ENCODE measurements at regions not wholly inside any gene's neighbourhood (a gene's known extent, or its start where the extent isn't known, plus 50 kb on each side); places are given as distances from the start of the nearest gene placed in this dataset.

DNA sequence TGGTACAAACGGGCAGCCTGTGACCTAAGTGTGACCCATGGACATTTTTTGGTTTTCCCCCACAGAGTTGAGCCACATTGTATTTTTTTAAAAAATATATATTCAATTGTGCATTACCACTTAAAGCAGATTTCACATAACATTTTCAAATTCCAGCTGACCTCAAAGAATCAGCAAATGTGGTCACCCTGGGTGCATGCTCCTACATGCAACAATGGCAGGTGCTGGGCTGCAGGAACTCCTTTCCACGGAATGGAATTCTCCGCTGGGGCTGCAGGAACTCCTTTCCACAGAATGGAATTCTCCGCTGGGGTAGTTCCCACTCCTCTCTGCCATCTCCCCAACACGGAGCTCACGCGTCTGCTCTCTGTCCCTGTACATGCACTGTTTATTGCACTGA is 68.7 kb downstream of the MAP10 start:
- H3K9me3 ChIP-seq: no peaks in the 10 kb centered on the region
- no peaks in the 10 kb centered on the region for H3K36me3 ChIP-seq (replicated peaks in 1 of 2; ENCODE audit: control insufficient read depth in 1 of 2, insufficient read depth in 2 of 2, low read length in 1 of 2)
- no peaks in the 10 kb centered on the region for H3K9me2 ChIP-seq
- H3F3A ChIP-seq (replicated peaks; ENCODE audit: insufficient read depth): no peaks in the 10 kb centered on the region
- H3K27ac ChIP-seq (ENCODE audit: low read depth in 2 of 2, low read length in 1 of 2): no peak overlapping the region
- no peaks in the 10 kb centered on the region for H3K79me2 ChIP-seq (ENCODE audit: insufficient read depth)
- WGBS (ENCODE audit: low lambda C conversion rate): 84% methylated on average over 7 of the region's 7 CpGs
- H3K9ac ChIP-seq: no peak overlapping the region
- no peak for TF ChIP-seq TAF1 (IDR thresholded peaks at IDR 0.05; ENCODE audit: borderline replicate concordance, low read depth, low read length)
- no peak for TF ChIP-seq CHD2 (IDR thresholded peaks at IDR 0.05; ENCODE audit: low read length, partially characterized antibody)
- TF ChIP-seq MXI1 (IDR thresholded peaks at IDR 0.05; ENCODE audit: low read depth, low read length): no peak
- no peak for TF ChIP-seq SMC3 (IDR thresholded peaks at IDR 0.05; ENCODE audit: low read depth, low read length)
- TF ChIP-seq, protein P1, sequence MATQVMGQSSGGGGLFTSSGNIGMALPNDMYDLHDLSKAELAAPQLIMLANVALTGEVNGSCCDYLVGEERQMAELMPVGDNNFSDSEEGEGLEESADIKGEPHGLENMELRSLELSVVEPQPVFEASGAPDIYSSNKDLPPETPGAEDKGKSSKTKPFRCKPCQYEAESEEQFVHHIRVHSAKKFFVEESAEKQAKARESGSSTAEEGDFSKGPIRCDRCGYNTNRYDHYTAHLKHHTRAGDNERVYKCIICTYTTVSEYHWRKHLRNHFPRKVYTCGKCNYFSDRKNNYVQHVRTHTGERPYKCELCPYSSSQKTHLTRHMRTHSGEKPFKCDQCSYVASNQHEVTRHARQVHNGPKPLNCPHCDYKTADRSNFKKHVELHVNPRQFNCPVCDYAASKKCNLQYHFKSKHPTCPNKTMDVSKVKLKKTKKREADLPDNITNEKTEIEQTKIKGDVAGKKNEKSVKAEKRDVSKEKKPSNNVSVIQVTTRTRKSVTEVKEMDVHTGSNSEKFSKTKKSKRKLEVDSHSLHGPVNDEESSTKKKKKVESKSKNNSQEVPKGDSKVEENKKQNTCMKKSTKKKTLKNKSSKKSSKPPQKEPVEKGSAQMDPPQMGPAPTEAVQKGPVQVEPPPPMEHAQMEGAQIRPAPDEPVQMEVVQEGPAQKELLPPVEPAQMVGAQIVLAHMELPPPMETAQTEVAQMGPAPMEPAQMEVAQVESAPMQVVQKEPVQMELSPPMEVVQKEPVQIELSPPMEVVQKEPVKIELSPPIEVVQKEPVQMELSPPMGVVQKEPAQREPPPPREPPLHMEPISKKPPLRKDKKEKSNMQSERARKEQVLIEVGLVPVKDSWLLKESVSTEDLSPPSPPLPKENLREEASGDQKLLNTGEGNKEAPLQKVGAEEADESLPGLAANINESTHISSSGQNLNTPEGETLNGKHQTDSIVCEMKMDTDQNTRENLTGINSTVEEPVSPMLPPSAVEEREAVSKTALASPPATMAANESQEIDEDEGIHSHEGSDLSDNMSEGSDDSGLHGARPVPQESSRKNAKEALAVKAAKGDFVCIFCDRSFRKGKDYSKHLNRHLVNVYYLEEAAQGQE (IDR thresholded peaks at IDR 0.05; ENCODE audit: low read depth, low read length): no peak
- no peak for TF ChIP-seq EZH2phosphoT487 (IDR thresholded peaks at IDR 0.05; ENCODE audit: borderline replicate concordance, low read depth)
- no peak for TF ChIP-seq TCF12 (IDR thresholded peaks at IDR 0.05)
- no peak for TF ChIP-seq RCOR1 (IDR thresholded peaks at IDR 0.05; ENCODE audit: low read length)
- ChIA-PET POLR2A (no interaction called here), CTCF (interaction anchor here (1.4 kb wide), 1 partner anchor 20 kb away, joined by 3 read pairs; no protein-coding TSS in a partner anchor)
- no peak overlapping the region for H3K4me3 ChIP-seq (ENCODE audit: low read depth in 2 of 2, low read length in 1 of 2)
- no peaks in the 10 kb centered on the region for H4K20me1 ChIP-seq (ENCODE audit: insufficient read depth)
- peaks cover 0 to 26% of the 10 kb centered on the region in 2 experiments; a peak in 2 of 4 replicates for H3K4me1 ChIP-seq (ENCODE audit: control insufficient read depth in 1 of 2, insufficient read depth in 2 of 2, low read depth in 1 of 2, low read length in 1 of 2)
- no peaks in the 10 kb centered on the region; the same call in 1 of the 2 replicates for H3K27me3 ChIP-seq (ENCODE audit: insufficient read depth)
- no peak overlapping the region for H3K4me2 ChIP-seq
- no peak for DNase-seq
- no peak overlapping the region for H2AFZ ChIP-seq (ENCODE audit: low read depth)

DNA sequence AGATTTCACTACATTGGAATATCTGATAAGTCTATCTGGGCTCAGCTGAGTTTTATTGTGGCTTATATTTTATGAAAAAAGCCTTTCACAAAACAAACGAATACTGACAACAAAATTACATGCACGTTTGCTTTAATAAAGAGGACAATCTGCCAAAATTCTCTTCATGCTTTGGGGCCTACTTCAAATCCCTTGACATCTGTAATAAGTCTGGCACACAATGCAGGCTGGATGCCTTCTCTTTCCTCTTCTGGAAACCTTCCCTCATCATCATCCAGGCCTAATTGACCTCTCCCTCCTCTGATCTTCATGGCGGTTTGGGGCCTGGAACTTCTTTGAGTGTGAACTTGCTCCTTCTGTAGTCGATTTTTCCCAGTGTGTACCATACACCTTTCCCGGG is 70.3 kb downstream of the MAP10 start:
- H2AFZ ChIP-seq (ENCODE audit: low read depth): no peak overlapping the region
- H3K4me2 ChIP-seq: no peak overlapping the region
- no peak for DNase-seq
- H3K9me2 ChIP-seq: no peaks in the 10 kb centered on the region
- H3K4me1 ChIP-seq (ENCODE audit: control insufficient read depth in 1 of 2, insufficient read depth in 2 of 2, low read depth in 1 of 2, low read length in 1 of 2): peaks cover 0 to 24% of the 10 kb centered on the region in 2 experiments; a peak in 2 of 4 replicates
- no peak overlapping the region for H3K4me3 ChIP-seq (ENCODE audit: low read depth in 2 of 2, low read length in 1 of 2)
- CTCF ChIA-PET: interaction anchor here (1.2 kb wide), 1 partner anchor 18 kb away, joined by 3 read pairs; no protein-coding TSS in a partner anchor
- H4K20me1 ChIP-seq (ENCODE audit: insufficient read depth): no peaks in the 10 kb centered on the region
- no peaks in the 10 kb centered on the region; the same call in 1 of the 2 replicates for H3K27me3 ChIP-seq (ENCODE audit: insufficient read depth)
- 50% methylated on average over 5 of the region's 5 CpGs for WGBS (ENCODE audit: low lambda C conversion rate)
- POLR2A ChIA-PET: no interaction called here
- H3K79me2 ChIP-seq (ENCODE audit: insufficient read depth): no peaks in the 10 kb centered on the region
- H3K9me3 ChIP-seq: no peaks in the 10 kb centered on the region
- H3K36me3 ChIP-seq (replicated peaks in 1 of 2; ENCODE audit: control insufficient read depth in 1 of 2, insufficient read depth in 2 of 2, low read length in 1 of 2): no peaks in the 10 kb centered on the region
- no peak overlapping the region for H3K9ac ChIP-seq
- H3K27ac ChIP-seq (ENCODE audit: low read depth in 2 of 2, low read length in 1 of 2): no peak overlapping the region
- no peaks in the 10 kb centered on the region for H3F3A ChIP-seq (replicated peaks; ENCODE audit: insufficient read depth)
- no peak for TF ChIP-seq SMC3 (IDR thresholded peaks at IDR 0.05; ENCODE audit: low read depth, low read length)

Data from SK-N-SH (cell line).